CD4-positive, alpha-beta T cell treated with Interleukin-15 for 1 hour (primary cell): ENCODE measurements at regions not wholly inside any gene's neighbourhood (a gene's known extent, or its start where the extent isn't known, plus 50 kb on each side); places are given as distances from the start of the nearest gene placed in this dataset.
A peak's percentile ranks its signal among the peaks of the same experiment; 100 is the strongest.

Experiments
- DNase-seq: peaks from one replicate; pipeline ENCODE4 v3.0.0-alpha.2; 2020

DNA sequence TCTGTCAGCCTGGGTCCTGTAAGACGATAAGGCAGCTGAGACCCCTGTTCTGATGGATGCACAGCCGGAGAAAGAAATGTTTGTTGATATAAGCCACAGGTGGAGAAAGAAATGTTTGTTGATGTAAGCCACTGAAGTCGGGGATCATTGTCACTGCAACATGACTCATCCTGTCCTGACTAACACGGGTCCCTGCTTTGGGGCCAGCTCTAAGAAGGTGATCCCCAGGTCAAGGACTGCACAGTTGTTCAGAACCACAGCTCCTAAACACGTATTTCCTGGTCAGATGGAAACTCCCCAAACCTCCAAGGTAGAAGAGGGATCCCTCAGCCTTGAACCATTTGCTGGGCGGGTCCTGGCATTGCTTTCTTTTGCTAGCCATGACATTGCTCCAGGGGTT is 86.4 kb upstream of the IGSF21 start:
- no peak for DNase-seq

GRCh38 chr1:18032172-18032859 is 75.3 kb upstream of the IGSF21 start:
- no peak for DNase-seq

- no peak for DNase-seq
Measured at GRCh38 chr1:18035145-18035544, 72.5 kb upstream of the IGSF21 start.

DNA sequence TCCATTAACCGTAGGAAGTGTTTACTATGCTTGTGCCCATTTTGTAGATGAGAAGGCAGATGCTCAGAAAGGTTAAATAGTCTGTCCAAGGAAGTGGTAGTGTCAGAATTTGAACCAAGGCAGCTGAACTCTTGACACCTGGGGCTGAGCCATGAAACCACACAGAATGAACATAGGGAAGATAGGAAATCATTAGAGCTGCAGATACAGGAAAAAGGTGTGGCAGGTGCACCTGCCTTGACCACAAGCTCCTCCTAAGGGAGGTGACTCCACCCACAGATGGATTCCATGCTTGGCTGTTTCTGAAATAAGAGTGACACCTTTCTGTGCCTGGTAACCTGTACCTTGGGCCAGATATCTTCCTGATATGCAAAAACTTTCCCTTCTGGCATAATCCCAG is 69.9 kb upstream of the IGSF21 start:
- no peak for DNase-seq

DNA sequence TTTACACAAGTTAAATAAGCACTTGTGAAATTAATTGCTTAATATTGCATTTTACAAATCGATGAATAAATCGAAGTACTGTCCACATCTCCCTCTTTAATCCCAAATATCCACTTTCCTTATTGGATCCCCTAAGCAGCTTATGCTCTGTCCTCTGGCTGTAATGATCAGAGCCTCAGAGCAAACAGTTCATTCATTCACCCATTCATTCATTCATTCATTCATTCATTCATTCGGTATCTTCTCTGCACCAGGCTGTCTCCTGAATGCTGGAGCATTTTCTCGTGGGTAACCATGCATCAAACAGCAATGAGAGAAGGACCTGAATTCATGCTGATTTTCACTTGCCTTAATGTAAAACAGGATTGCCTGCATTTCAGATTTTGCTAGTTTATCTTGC is 69.5 kb upstream of the IGSF21 start:
- DNase-seq, result no peak

- no peak for DNase-seq
Measured at GRCh38 chr1:18039102-18039501, 68.5 kb upstream of the IGSF21 start.

DNA sequence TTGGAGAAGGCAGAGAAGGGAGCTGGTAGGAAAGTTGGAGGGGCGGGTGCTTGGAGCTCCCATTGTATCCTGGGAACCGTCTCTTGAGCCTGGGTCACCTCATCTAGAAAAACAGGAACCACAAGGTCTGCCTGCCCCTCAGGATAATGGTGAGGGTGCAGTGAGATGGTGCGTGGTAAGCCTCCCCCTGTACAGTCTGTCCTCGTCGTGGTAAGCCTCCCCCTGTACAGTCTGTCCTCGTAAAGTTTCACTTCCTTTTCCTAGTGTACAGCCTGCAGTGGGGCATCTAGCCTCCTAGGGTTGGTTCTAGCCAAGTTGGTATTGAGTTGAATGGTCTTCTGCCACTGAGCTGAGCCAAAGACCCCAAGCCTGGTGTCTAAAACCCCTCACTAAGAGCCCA is 66.5 kb upstream of the IGSF21 start:
- DNase-seq, result peak; percentile 25

GRCh38 chr1:18041685-18042355 is 65.8 kb upstream of the IGSF21 start:
- DNase-seq, result no peak

DNA sequence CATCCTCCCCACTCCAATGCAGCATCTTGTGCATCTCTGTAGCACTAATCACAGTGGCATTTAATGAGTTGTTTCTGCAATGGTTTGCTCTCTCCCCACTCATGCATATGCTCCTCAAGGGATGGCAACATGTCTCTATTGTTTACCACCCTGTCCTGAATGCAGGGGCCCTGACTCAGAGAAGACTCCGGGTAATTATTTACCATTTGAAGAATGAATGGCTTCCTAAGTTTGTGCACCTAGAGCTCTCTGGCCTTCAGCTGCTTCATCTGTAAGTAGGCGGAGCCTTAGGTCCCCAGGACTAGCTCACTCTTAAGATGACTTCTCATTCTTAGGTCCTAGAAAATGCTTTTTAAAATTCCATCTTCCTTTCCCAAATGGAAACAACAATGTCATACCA is 63.7 kb upstream of the IGSF21 start:
- no peak for DNase-seq

DNA sequence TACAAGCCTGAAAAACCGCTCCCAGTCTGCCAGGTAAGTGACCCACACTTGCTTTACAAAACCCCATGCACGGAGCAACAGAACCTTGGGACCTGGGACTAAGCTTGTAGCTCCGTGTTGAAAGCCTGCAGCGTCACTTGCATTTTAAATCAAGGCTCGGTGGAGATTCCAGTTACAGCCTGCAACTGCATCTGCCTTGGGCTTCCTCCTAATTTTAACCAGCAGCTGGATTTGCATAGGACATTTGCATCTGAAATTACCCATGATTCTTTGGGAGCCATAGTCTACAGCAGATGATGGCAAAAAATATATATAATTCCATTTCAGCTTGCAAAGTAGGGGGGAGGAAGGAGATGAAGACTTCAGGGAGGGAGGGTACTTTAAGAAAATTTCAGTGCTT is 62.4 kb upstream of the IGSF21 start:
- DNase-seq, result no peak

GRCh38 chr1:18045621-18046020 is 62.0 kb upstream of the IGSF21 start:
- DNase-seq, result no peak

GRCh38 chr1:18047122-18047521 is 60.5 kb upstream of the IGSF21 start:
- no peak for DNase-seq

DNA sequence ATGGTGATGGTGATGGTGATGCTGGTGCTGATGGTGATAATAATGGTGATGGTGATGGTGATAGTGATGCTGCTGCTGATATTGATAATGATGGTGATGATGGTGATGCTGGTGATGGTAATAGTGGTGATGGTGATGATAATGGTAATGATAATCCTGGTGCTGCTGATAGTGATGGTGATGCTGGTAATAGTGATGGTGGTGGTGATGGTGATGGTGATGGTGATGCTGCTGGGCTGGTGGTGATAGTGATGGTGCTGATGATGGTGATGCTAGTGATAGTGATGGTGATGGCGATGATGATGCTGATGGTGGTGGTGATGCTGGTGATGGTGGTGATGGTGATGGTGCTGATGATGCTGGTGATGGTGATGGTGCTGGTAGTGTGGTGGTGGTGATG is 58.4 kb upstream of the IGSF21 start:
- DNase-seq, result no peak

GRCh38 chr1:18052671-18053070 is 54.9 kb upstream of the IGSF21 start:
- no peak for DNase-seq

- no peak for DNase-seq
Measured at GRCh38 chr1:18055156-18055555, 52.4 kb upstream of the IGSF21 start.

DNA sequence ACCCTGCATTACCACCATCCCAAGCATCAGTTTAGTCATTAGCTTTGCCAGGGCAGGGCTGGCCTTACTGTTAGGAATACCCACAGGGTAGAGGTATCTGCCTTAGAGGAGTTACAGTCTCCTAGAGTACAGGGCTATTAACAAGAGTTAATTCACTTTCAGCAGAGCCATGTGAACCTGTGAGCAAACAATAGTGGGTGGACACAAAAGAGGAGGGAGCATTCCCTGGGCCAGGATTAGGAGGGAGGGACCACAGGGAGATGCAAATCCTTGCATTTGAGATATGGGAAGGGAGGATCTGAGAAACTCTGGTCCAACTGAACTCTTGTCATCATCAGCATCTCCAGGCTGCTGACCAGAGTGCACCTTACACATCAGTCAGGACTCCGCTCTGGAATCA is 51.1 kb upstream of the IGSF21 start:
- DNase-seq, result no peak

DNA sequence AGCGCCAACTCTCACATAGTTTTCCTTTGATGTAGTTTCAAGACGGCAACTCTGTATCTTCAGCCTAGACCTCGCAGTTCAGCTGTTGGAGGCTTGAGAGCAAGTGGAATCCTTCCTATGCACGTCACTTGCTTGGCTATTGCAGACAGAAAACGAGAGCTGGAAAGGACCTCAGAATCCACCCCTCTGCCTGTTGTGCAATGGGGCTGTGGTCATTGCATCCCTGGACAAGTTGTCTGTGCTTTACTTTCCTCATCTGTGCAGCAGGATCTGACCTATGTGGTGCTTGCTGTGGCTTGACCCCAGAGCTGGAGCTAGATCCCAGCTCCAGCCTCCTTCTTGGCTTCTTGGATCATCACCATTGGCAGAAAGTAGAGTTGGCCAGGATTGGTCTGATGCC is 50.0 kb upstream of the IGSF21 start:
- DNase-seq, result no peak
